GM19397 (cell line): ENCODE measurements at regions not wholly inside any gene's neighbourhood (a gene's known extent, or its start where the extent isn't known, plus 50 kb on each side); places are given as distances from the start of the nearest gene placed in this dataset.
A peak's percentile ranks its signal among the peaks of the same experiment; 100 is the strongest.
"Not testable (repeated sequence)": the region's sequence is repeated elsewhere in the genome, so short reads cannot be mapped to it uniquely, and the experiment has no call there.

Experiments
- ATAC-seq: cut with Tn5 transposase; IDR thresholded peaks from one replicate; pipeline ENCODE4 v1.9.1; 2021; ENCODE audit warnings: mild to moderate bottlenecking, moderate library complexity; ENCODE audit not compliant: unreplicated experiment

- peak; percentile 98 for ATAC-seq
Measured at GRCh38 chr13:38415233-38415632, 65.6 kb downstream of the UFM1 start.

- ATAC-seq, result no peak
Measured at GRCh38 chr13:38417241-38417640, 67.6 kb downstream of the UFM1 start.

- ATAC-seq, result no peak
Measured at GRCh38 chr13:38417727-38418126, 68.1 kb downstream of the UFM1 start.

DNA sequence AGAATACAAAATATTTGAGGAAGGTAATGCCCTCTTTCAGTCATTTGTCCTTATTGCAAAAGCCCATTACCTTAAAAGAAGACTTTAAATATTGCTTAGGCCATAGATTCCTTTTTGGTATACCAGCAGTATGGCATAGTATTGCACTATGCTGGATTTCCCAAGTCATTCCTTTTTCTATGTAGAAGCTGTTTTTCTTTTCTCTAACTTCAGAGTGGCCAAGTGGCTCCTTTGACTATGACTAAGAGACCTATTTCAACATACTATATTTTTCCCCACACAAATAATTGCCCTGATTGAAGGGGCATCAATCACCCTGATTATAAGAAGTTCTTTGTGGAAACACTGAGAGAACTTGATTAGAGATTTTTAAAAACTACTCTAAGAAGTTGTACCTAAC, 68.6 kb downstream of the UFM1 start:
- no peak for ATAC-seq

- no peak for ATAC-seq
Measured at GRCh38 chr13:38419312-38419873, 69.7 kb downstream of the UFM1 start.

DNA sequence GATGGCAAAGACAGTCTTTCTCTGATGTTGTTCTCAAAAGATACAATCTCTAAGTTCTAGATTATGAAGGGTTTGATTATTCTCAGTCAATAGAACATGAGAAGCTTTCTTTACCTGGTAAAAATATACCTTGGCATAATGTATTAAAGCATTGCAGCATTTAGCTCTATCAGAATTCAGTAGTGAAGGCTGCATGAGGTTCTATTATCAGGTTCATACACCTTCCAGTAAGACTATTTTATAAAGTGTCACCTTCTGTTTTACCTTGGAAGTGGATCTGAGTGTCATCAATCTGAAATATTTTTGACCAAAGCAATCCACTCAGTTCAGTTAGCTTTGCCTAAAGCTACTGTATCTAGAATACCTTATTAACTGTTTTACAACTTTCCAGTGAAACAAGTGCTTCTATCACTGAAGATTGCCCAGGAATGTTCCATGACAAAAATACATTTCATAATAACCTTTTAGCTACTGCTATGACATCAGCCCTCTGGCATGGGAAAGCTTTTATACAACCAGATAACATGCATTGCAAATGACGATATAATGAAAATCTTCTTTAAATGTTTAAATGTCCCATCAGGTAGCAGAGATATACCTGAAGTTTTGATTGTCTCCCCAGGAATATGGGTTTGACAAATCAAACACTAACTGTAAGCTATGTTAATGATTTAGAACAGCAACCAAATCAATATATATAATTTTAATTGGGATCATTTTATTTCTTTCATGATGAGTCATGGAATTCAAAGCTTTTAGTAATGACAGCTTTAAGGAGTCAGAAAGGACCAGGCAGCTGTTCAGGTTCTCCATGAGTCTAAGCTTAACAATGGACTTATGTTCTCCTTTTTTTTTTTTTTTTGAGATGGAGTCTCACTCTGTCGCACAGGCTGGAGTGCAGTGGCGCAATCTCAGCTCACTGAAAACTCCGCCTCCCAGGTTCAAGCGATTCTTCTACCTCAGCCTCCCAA, 72.2 kb downstream of the UFM1 start:
- no peak for ATAC-seq

DNA sequence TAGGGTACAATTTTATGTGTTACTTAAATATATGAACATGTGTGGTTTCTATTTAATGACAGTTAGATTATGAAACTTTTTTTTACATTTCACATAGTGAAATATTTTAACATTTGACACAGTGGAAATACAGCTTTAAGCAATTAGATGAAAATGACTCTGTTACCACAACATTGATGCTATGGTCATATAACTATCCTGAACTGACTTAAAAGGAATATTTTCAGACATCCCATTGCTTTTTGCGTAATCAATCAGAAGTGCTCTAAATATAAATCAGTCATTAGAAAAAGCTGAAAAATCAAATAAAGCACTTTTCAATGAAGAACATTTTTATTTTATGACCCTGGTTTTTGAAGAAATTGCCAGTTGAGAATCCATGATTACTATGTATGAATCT, 80.3 kb downstream of the UFM1 start:
- ATAC-seq, result no peak

GRCh38 chr13:38430796-38431195, 81.1 kb downstream of the UFM1 start:
- no peak for ATAC-seq

DNA sequence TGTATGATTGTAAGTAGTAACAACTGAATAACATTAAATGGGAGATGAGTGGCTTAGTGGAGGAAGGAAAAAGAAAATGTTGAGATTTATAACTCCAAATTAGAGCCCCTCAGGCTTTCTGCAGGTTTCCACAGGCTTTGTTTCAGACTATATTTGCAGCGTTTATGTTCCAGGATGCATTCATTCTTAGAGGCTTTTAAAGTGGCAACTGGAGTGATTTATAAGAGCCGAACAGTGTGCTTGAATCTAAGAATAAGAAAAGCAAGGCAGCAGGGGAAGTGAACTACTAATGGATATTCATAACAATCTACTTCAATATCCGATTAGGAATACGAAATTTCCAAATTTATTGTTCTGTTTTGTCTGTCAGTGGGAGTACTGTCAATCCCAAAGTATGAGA, 91.0 kb downstream of the UFM1 start:
- no peak for ATAC-seq

DNA sequence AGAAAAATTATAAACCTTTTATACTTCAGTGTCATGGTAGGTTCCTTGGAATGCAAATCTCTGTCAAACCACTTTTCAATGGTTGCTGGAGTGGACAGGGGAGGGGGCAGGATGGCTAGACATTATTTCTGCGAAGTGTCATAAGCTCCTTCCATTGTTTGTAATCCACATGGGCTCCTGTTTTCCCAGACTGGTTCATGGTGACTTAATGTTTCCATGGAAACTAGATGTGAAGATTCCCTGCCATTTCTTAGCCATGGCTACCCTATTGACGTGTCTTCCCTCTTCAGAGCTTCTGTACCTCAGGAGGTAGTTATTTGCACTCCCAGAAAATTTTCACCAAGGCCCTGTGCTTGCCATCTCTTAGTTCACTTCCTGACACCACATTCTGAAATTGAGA, 95.3 kb downstream of the UFM1 start:
- no peak for ATAC-seq

DNA sequence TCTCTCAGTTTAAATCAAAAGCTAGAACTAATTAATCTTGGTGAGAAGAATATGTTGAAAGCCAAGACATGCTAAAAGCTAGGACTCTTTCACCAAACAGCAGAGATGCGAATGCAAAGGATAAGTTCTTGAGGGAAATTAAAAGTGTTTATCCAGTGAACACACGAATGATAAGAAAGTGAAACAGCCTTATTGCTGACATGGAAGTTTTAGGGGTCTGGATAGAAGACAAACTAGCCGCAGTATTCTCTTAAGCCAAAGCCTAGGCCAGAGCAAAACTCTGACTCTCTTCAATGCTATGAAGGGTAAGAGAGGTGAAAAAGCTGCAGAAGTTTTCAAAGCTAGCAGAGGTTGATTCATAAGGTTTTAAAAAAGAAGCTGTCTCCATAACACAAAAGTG, 103.0 kb downstream of the UFM1 start:
- no peak for ATAC-seq

GRCh38 chr13:38462605-38463004, 113.0 kb downstream of the UFM1 start:
- no peak for ATAC-seq

- ATAC-seq, result no peak
Measured at GRCh38 chr13:38463048-38463447, 113.4 kb downstream of the UFM1 start.

GRCh38 chr13:38472411-38472810, 122.8 kb downstream of the UFM1 start:
- not testable (repeated sequence) for ATAC-seq

GRCh38 chr13:38473305-38473704, 123.7 kb downstream of the UFM1 start:
- no peak for ATAC-seq

GRCh38 chr13:38477676-38478075, 128.0 kb downstream of the UFM1 start:
- no peak for ATAC-seq

GRCh38 chr13:38483623-38484022, 134.0 kb downstream of the UFM1 start:
- peak; percentile 60 for ATAC-seq

GRCh38 chr13:38490657-38491056, 141.0 kb downstream of the UFM1 start:
- ATAC-seq, result no peak

DNA sequence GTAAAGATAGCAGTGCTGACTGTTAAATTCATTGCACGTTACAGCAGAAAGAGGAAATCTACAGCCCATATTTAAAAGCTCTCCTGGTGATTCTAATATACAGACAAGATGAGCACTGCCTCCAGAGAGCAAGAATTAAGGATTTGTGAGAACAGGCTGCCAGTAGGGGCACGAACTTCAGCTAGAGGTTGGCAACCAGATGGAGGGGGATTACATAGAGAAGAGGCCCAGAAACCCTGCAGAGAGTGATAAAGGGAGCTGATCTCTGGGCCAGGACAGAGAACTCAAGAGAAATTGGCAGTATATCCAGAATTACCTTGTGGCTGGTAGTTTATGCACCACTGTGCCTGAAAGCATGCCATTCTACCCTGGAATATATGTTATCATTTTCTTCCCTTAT, 144.8 kb downstream of the UFM1 start:
- no peak for ATAC-seq

DNA sequence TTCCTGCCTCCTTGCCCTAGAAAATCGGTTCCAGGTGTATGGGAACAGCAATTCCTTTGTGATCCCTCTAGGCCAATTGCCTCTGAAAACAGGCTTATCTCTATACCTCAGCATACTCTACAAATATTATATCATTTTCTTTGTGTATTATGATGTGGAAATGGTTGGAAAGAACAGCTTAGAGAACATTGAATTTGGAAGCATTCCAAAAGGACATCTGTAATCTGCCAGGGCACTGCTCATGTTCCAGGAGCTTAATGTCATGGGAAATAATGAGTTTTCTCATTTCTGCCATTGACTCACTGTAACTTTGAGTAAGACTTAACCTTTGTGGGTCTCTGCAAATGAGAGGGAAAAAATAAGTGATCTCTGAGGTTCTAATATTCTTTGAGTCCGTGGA, 147.3 kb downstream of the UFM1 start:
- ATAC-seq, result no peak

- no peak for ATAC-seq
Measured at GRCh38 chr13:38498271-38498670, 148.6 kb downstream of the UFM1 start.

DNA sequence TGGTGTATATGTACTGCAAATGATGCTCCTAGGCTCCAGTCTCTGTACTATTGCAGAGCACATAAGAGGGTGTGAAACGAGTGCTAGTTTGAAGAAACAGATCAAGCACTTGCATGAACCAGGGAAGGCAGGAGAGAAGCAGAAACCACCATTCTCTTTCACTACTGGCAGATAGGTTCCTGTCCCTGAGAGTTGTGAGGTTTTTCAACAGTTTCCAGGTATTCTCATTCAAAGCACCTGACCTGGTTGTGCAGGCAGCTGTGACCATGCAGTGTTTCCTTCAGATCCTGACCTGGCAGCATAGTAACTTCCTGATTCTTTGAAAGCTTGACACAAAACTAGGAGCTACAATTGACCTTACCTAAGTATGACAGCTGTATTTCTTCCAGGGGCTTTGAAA, 164.9 kb downstream of the UFM1 start:
- ATAC-seq, result no peak
